ENCODE measurements at regions not wholly inside any gene's neighbourhood (a gene's known extent, or its start where the extent isn't known, plus 50 kb on each side); places are given as distances from the start of the nearest gene placed in this dataset.
"Not testable (repeated sequence)": the region's sequence is repeated elsewhere in the genome, so short reads cannot be mapped to it uniquely, and the experiment has no call there.

DNA sequence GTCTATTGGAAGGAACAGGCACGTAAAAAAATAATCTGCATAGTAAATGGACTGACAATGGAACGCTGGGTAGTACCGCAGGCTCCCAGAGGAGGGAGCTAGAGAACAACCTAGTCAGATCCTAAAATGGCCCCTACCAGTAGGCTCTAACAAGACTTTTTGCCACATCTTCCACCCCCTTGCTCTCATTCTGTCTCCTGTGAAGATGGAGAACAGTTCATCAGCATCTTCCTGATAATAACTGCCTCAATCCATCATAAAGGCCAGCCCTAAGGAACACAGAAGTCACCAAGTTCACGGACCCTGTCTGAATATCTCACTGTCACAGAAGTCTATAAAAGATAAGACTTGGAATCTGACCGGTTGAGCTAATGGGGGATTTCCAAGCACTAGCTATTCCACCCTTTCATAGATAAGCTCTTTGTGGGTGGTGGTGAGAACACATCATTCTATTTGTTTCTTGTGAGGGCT lies 133.4 kb downstream of the SLC1A3 start:
- Mint-ChIP-seq H3K27me3 (peaks cover 16% of the 10 kb centered on the region), H3K9me3 (no peaks in the 10 kb centered on the region), H3K4me1 (peaks cover 7% of the 10 kb centered on the region), H3K4me3 (no peak overlapping the region), H3K27ac (no peak overlapping the region), H3K36me3 (no peaks in the 10 kb centered on the region)

DNA sequence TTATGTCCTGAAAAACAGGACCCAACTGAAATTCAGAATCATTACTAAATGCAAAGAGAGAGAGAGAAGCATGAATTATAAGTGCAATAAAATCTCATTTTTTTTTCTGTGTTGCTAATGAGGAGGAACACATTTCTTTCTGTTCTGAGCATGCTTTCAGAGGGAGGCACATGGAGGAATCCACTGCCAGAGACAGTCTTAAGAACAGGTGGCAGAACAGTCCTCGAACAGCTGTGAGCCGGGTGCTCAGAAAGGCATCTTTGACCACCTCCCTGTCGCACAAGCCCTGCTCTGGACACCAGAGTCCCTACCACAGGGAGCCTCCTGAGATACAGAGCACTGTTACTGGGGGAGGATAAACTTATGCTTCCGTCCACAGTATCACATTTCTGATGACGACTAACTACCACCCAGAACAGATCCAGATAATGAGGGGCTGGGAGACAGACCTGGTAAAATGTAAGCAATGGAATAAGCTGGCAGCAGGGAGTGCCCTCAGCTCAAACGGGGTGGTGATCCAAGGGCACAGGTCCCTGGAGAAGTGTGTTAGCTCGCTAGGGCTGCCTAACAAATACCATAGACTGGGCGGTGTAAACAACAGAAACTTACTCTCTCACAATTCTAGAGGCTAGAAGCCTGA lies 134.0 kb downstream of the SLC1A3 start:
- Mint-ChIP-seq H3K4me3 (no peak overlapping the region), H3K27me3 (peaks cover 20% of the 10 kb centered on the region), H3K27ac (no peak overlapping the region), H3K9me3 (no peaks in the 10 kb centered on the region), H3K36me3 (no peaks in the 10 kb centered on the region), H3K4me1 (peaks cover 12% of the 10 kb centered on the region)

DNA sequence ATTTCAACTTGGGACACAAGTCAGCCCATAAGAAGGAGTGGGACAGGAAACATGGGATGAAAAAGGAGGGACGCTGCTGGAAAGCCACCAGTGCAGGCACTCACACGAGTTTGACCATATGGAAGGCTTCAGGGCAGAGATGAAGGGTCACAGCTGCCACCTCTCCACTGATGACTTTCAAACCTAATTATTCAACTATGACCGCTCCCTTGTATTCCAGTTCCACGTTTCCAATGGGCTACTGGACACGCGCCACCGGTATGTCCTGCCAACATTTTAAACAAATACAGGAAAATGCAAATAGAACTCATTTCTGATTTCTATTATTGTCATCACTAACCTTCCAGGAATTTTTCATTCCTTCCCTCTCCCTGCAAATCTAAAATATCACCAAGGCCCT lies 134.7 kb downstream of the SLC1A3 start:
- Mint-ChIP-seq H3K27me3 (peaks cover 22% of the 10 kb centered on the region), H3K4me1 (peaks cover 13% of the 10 kb centered on the region), H3K9me3 (no peaks in the 10 kb centered on the region), H3K4me3 (no peak overlapping the region), H3K36me3 (no peaks in the 10 kb centered on the region), H3K27ac (no peak overlapping the region)

DNA sequence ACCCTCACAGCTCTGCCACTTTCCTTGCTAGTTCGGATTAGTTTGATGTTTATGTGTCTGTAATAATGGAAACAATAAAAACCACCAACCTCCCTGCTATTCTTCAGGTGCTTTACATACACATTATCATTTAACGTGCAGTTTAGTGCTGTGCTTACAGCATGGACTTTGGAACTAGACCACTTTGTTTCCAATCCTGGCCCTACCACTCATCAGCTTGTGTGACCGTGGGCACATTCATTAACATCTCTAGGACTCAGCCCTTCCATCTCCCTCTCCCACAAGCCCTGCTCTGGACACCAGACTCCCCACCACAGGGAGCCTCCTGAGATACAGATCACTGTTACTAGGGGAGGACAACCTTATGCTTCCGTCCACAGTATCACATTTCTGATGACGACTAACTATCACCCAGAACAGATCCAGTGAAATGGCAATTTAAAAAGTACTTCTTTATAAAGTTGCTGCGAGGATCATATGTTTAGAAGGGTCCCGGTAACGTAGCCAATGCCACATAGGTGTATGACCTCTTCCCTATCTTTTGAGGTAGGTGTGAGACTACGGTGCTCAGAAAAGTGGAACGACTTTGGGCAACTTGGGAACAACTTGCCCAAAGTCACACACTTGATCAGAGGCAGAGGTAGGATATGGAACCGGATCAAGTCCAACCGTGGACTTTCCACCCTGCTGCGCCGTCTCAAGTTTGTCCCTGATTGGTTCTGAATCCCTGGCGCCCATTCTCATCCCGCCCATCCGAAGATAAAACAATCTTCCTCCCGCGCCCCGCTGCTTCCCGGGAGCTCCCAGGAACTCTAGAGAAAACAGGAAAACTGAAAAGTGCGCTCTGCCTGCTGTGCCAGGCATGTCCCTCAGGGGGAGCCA lies 132.4 kb upstream of the NIPBL start:
- no peak overlapping the region for H3K27ac Mint-ChIP-seq
- peak overlapping the region; percentile 89 for H3K4me3 Mint-ChIP-seq
- no peaks in the 10 kb centered on the region for H3K9me3 Mint-ChIP-seq
- peaks cover 29% of the 10 kb centered on the region for H3K27me3 Mint-ChIP-seq
- peaks cover 13% of the 10 kb centered on the region for H3K4me1 Mint-ChIP-seq
- no peaks in the 10 kb centered on the region for H3K36me3 Mint-ChIP-seq

DNA sequence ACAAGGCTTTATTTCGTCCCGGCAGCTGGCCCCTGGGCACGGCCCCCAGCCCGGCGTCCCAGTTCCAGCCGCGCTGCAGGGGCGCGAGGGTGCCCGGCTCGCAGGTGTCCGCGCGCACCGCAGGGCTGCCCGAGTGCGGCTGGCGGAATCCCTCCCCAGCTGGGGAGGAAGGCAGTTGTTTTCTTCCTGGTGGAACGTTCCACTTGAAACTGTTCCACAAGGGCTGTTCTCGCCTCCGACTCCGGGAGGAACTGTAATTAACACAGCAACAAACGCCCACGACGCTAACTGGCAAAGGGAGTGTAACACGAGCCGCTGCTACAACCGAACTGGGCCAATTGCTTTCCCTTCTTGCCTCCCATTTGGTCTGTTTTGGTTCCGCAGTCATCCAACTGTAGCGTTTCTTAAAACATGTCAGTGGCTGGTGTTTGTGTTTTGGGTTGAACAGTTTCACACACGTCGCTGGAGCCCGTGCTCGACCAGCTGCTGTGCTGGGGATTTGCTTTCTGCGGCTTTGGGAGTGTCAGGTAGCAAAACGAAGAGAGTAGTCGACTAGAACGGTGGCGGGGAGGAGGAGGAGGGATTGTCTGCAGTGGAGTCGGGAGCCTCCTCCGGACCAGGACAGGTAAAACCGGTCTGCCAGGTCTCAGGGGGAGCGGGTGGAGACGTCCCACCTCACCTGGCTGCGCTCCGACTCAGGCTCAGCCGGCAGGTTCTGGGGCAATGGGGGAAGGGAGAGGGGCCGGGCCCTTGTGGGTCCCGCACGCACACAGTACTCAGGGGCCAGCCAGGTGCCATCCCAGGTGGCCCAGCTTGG lies 131.6 kb upstream of the NIPBL start:
- Mint-ChIP-seq H3K27me3 (peaks cover 32% of the 10 kb centered on the region), H3K27ac (no peak overlapping the region)

DNA sequence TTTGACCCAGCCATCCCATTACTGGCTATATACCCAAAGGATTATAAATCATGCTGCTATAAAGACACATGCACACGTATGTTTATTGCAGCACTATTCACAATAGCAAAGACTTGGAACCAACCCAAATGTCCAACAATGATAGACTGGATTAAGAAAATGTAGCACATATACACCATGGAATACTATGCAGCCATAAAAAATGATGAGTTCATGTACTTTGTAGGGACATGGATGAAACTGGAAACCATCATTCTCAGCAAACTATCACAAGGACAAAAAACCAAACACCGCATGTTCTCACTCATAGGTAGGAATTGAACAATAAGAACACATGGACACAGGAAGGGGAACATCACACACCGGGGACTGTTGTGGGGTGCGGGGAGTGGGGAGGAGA lies 128.8 kb upstream of the NIPBL start:
- H3K4me1 Mint-ChIP-seq, result peaks cover 13% of the 10 kb centered on the region
- H3K36me3 Mint-ChIP-seq, H3K9me3 Mint-ChIP-seq, H3K27ac Mint-ChIP-seq, H3K4me3 Mint-ChIP-seq: not testable (repeated sequence)
- H3K27me3 Mint-ChIP-seq, result peaks cover 25% of the 10 kb centered on the region

More for the DNA sequence above, 131.6 kb upstream of the NIPBL start:
- Mint-ChIP-seq H3K36me3 (no peaks in the 10 kb centered on the region), H3K4me1 (peaks cover 13% of the 10 kb centered on the region), H3K9me3 (no peaks in the 10 kb centered on the region), H3K4me3 (peak overlapping the region; percentile 89)

DNA sequence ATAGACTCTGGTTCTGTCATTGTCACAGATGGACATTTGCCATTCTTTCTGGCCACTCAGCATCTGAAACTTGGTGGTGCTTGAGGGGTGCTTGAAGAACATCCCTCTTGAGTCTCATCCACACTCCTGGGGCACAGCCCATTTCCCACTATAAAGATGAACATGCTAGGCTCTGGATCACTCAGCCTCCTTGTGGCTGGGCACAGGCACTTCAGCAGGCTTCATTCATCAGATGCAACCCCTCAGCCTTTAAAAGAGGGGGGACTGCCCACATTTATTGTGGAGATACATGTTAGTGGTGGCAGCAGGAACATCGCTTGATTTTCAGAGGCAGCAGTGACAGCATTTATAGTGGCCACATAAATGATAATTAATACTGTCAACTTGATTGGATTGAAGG lies 124.7 kb upstream of the NIPBL start:
- Mint-ChIP-seq H3K27me3 (peaks cover 10% of the 10 kb centered on the region), H3K4me1 (no peaks in the 10 kb centered on the region), H3K4me3 (no peak overlapping the region), H3K27ac (no peak overlapping the region), H3K9me3 (no peaks in the 10 kb centered on the region), H3K36me3 (no peaks in the 10 kb centered on the region)

DNA sequence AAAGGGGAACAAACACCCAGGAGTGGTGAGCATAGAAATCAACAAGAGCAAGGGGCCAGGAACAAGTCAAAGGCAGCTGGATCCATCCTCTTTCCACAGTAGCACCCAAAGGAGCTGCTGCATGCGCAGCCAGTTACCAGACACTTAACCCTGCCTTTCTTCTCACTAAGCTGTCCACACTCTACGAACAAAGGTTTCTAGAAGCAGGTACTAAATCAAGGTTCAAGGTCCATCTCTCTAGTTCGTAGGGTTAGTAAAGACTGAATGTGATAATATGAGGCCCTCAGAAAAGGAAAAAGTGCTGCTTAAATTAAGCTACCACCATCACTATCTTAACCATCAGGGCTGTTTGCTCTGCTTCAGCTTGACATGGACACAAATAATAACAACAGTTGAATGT lies 121.2 kb upstream of the NIPBL start:
- Mint-ChIP-seq H3K9me3 (no peaks in the 10 kb centered on the region), H3K36me3 (no peaks in the 10 kb centered on the region), H3K4me1 (no peaks in the 10 kb centered on the region), H3K27ac (no peak overlapping the region), H3K4me3 (no peak overlapping the region), H3K27me3 (peaks cover 6% of the 10 kb centered on the region)

DNA sequence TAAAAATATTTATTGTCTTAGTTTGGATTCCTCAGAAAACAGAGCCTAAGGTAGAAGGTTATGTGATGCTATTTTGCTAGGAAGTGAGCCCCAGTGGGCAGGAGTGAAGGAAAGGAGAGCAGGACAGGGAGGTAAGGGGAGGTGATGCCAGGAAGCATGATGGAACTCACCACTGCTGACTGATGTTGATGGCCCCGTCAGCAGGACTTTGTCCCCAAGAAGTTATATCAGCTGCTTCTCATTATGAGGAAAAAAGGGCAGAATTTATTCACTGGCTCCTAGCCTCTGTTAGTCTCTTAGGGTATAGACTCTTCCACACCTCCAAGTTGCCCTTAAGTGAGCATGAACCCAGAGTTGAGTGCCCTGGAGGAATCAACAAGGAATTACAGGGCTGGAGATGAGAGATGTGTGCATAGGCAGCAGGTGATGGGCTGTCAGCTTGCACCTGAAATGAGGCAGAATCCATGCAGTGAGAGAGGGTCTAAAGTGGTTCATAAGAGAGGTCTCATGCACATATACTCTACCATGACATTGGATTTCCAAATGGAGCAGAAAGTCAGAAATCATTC lies 120.6 kb upstream of the NIPBL start:
- Mint-ChIP-seq H3K4me1 (no peaks in the 10 kb centered on the region), H3K27ac (no peak overlapping the region), H3K4me3 (no peak overlapping the region), H3K27me3 (peaks cover 6% of the 10 kb centered on the region), H3K36me3 (no peaks in the 10 kb centered on the region), H3K9me3 (no peaks in the 10 kb centered on the region)

DNA sequence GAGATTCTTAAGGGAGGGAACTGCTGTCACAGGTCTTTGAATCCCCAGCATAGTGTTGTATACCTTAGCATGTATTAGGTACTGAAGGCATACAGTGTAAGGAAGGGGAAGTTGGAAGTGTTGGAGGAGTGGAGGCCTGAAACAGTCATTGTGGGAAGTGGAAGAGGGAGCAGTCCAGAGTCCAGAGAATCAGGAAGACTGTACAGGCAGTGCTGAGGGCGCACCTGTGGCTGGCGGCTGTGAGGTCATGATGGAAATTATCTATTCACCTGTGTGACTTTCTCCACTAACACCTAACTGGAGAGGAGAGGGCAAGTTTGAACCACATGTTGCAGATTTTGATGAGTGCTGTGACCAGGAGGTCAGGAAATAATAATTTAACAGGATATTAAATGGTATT lies 119.7 kb upstream of the NIPBL start:
- Mint-ChIP-seq H3K27me3 (peaks cover 6% of the 10 kb centered on the region), H3K27ac (no peak overlapping the region), H3K4me1 (no peaks in the 10 kb centered on the region), H3K4me3 (no peak overlapping the region), H3K9me3 (no peaks in the 10 kb centered on the region), H3K36me3 (no peaks in the 10 kb centered on the region)

DNA sequence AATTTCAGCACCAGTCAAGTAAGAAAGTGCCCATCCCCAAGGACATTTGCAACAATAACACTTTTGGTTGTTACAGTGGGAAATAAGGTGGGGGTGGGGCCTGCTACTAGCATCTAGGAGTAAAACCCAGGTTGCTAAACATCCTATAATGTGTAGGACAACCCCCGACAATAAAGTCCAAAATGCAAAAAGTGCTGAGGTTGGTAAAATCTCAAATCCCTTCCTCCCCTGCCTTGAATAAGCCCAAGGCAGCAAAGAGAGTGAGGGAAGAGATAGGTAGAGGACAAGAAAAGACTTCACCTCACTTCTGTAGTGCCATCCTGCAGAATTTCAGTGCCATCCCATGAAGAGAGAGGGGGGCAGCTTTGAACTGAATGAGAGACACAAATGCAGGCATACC lies 117.5 kb upstream of the NIPBL start:
- H3K9me3 Mint-ChIP-seq, result no peaks in the 10 kb centered on the region
- no peak overlapping the region for H3K27ac Mint-ChIP-seq
- H3K4me3 Mint-ChIP-seq, result no peak overlapping the region
- H3K4me1 Mint-ChIP-seq, result no peaks in the 10 kb centered on the region
- H3K27me3 Mint-ChIP-seq, result peaks cover 7% of the 10 kb centered on the region
- H3K36me3 Mint-ChIP-seq, result no peaks in the 10 kb centered on the region

DNA sequence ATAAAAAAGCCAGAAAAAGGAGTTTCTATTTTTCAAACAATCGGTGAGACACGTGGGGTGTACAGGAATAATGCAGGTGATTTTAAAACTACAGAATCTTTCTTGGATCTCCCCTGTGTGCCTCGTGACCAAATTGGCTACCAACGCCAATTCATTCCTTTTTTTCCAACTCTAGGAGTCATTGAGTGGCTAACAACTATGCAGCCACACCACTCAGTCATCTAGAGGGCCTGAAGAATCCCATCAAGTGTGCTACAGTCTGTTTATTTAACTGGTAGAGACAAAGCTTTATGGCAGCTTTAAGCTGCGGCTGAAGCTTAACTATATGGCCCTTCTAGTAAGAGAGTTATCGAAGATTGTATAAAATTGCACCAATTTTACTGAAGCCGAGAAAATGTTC lies 113.1 kb upstream of the NIPBL start:
- Mint-ChIP-seq H3K27me3 (peaks cover 5% of the 10 kb centered on the region), H3K27ac (no peak overlapping the region), H3K9me3 (no peaks in the 10 kb centered on the region), H3K4me3 (no peak overlapping the region), H3K36me3 (no peaks in the 10 kb centered on the region), H3K4me1 (no peaks in the 10 kb centered on the region)

DNA sequence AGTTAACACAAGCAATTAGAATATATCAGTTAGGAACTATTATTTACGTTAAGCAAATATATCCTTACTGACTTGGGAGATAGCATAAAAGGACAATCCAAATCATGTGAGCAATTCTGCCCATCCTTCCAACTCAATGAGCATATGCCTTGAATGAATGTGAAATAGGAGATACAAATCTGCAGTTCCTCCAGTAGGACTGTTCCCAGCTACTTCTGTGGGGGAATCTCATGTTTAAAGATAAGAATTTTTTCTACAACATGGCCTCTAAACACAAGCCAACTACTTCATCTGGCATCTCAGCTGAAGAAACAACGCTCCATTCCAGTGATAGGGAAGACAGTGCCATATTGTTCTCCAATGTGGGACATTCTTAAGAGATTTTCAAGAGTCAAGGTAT lies 110.7 kb upstream of the NIPBL start:
- Mint-ChIP-seq H3K36me3 (no peaks in the 10 kb centered on the region), H3K4me1 (no peaks in the 10 kb centered on the region), H3K27me3 (peaks cover 5% of the 10 kb centered on the region), H3K9me3 (no peaks in the 10 kb centered on the region), H3K4me3 (no peak overlapping the region), H3K27ac (no peak overlapping the region)

DNA sequence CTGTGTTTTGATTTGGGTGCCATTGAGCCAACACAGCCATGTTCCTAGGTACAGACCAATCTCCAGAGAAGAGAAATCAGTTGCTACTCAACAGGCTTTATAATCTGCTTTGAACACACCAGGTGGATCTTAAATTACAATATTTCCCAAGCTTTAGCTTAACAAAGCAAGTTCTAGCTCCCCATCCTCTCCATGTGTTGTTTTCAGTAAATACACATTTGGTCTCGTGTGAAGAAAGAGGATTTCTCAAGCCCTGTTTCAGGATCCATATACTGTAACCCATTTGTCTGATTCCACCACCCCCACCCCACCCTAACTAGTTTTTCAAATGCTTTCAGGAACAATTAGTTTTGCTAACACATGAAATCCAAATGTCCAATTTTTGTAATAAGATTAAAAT lies 109.6 kb upstream of the NIPBL start:
- H3K9me3 Mint-ChIP-seq, result no peaks in the 10 kb centered on the region
- no peak overlapping the region for H3K27ac Mint-ChIP-seq
- no peak overlapping the region for H3K4me3 Mint-ChIP-seq
- H3K27me3 Mint-ChIP-seq, result peaks cover 5% of the 10 kb centered on the region
- H3K36me3 Mint-ChIP-seq, result no peaks in the 10 kb centered on the region
- H3K4me1 Mint-ChIP-seq, result no peaks in the 10 kb centered on the region

DNA sequence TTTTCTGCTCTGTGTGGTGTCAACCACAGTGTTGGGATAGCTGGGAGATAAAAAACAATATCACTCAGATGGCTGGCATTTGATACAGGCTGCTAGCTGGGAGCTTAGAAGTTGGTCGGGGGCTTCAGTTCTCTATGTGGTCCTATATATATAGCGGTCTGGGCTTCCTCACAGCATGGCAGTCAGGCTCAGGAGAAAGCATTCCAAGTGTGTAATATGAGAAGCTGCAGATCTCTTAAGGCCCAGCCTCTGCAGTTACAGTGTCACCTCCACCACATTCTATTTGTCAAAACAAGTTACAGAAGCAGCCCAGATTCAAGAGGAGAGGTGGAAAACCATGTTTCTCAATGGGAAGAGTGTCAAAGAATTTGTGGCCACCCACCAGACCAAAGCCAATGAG lies 108.1 kb upstream of the NIPBL start:
- Mint-ChIP-seq H3K4me1 (no peaks in the 10 kb centered on the region), H3K27ac (no peak overlapping the region), H3K4me3 (no peak overlapping the region), H3K9me3 (no peaks in the 10 kb centered on the region), H3K27me3 (peaks cover 5% of the 10 kb centered on the region), H3K36me3 (no peaks in the 10 kb centered on the region)
